K562 (cell line): ENCODE measurements at regions not wholly inside any gene's neighbourhood (a gene's known extent, or its start where the extent isn't known, plus 50 kb on each side); places are given as distances from the start of the nearest gene placed in this dataset.

ENCODE experiments used
- ARNT ChIP-seq, 2 experiments: fragments of 450-650 bp; IDR thresholded peaks; 2 replicates each; pipeline ENCODE4 v1.6.1; 2016; ENCODE audit warnings: mild to moderate bottlenecking in 1 of 2
- CSDE1 ChIP-seq, 2 experiments: fragments of 450-650 bp; IDR thresholded peaks; 2 replicates each; pipeline ENCODE4 v1.6.1; 2016; ENCODE audit warnings: mild to moderate bottlenecking in 1 of 2
- CXXC5 ChIP-seq: fragments of 250-450 bp; sonication (Bioruptor Pico); IDR thresholded peaks from 2 replicates; pipeline ENCODE4 v1.8.0; 2022; ENCODE audit warnings: inconsistent platforms, mild to moderate bottlenecking, moderate library complexity
- GTF2E2 ChIP-seq: fragments of 200-800 bp; sonication (Bioruptor generic); IDR thresholded peaks from 2 replicates; pipeline ENCODE4 v1.6.1; 2016; ENCODE audit warnings: missing genetic modification characterization, missing compliant biosample characterization
- GTF2F1 ChIP-seq: IDR thresholded peaks from 2 replicates; pipeline ENCODE4 v1.6.1; 2011; ENCODE audit warnings: low read depth, low read length, improper control_type of control experiment
- NBN ChIP-seq: fragments of 450-650 bp; IDR thresholded peaks from 2 replicates; pipeline ENCODE4 v1.6.1; 2016; ENCODE audit warnings: low read depth, mild to moderate bottlenecking
- NCOR1 ChIP-seq: fragments of 450-650 bp; IDR thresholded peaks from 2 replicates; pipeline ENCODE4 v1.6.1; 2016; ENCODE audit warnings: mild to moderate bottlenecking, moderate library complexity
- NFRKB ChIP-seq: fragments of 450-650 bp; IDR thresholded peaks from 2 replicates; pipeline ENCODE4 v1.6.1; 2016; ENCODE audit warnings: low read depth
- RERE ChIP-seq: sonication (generic); formaldehyde crosslinking; IDR thresholded peaks from 2 replicates; pipeline ENCODE4 v1.8.0; 2023; ENCODE audit warnings: missing genetic modification reagents, mild to moderate bottlenecking, borderline replicate concordance
- SIN3B ChIP-seq: fragments of 450-650 bp; IDR thresholded peaks from 2 replicates; pipeline ENCODE4 v1.6.1; 2017; ENCODE audit warnings: low read depth, mild to moderate bottlenecking, moderate library complexity
- SLC30A9 ChIP-seq: fragments of 250-450 bp; sonication (Bioruptor Pico); IDR thresholded peaks from 2 replicates; pipeline ENCODE4 v1.8.0; 2022; ENCODE audit warnings: mild to moderate bottlenecking, moderate library complexity
- TAF15 ChIP-seq: fragments of 200-400 bp; formaldehyde crosslinking; IDR thresholded peaks from 2 replicates; pipeline ENCODE4 v1.6.1; 2017; ENCODE audit warnings: mild to moderate bottlenecking, low read depth, low read length, moderate library complexity
- THAP12 ChIP-seq: fragments of 250-450 bp; sonication (Bioruptor Pico); IDR thresholded peaks from 2 replicates; pipeline ENCODE4 v1.9.0; 2021; ENCODE audit warnings: mild to moderate bottlenecking, inconsistent platforms
- VEZF1 ChIP-seq: fragments of 200-800 bp; sonication (Bioruptor generic); IDR thresholded peaks from 2 replicates; pipeline ENCODE4 v1.6.1; 2017; ENCODE audit warnings: missing genetic modification characterization, missing compliant biosample characterization
- ZNF277 ChIP-seq: fragments of 250-450 bp; sonication (Bioruptor Pico); IDR thresholded peaks from 2 replicates; pipeline ENCODE4 v1.8.0; 2022; ENCODE audit warnings: inconsistent platforms, mild to moderate bottlenecking, moderate library complexity, borderline replicate concordance

- TF ChIP-seq RERE (CRISPR knock-in tag) (no peak), CXXC5 (no peak), CSDE1 (IDR thresholded peaks at IDR 0.05) (no peak), SLC30A9 (CRISPR knock-in tag) (no peak), NFRKB (no peak), SIN3B (no peak), TAF15 (no peak), ZNF277 (no peak), ARNT (IDR thresholded peaks at IDR 0.05) (no peak), VEZF1 (no peak), GTF2F1 (no peak), THAP12 (CRISPR knock-in tag) (no peak), NCOR1 (no peak), GTF2E2 (tag) (no peak), NBN (no peak)
These were observed 651.1 kb downstream of the METTL15 start (continued) for GRCh38 chr11:28759311-28759710.
